Cardiac fibroblast (primary cell): ENCODE measurements at regions not wholly inside any gene's neighbourhood (a gene's known extent, or its start where the extent isn't known, plus 50 kb on each side); places are given as distances from the start of the nearest gene placed in this dataset.
A peak's percentile ranks its signal among the peaks of the same experiment; 100 is the strongest.

Experiments
- DNase-seq, 2 donors: peaks; one replicate each; pipeline versions ENCODE4 v3.0.0 to v3.0.0-alpha.2; 2010; ENCODE audit warnings: low read depth in 2 of 2
- H3K4me3 ChIP-seq, 2 donors: replicated peaks in 1 of 2; 1 replicate in 1 of 2; 2 replicates in 1 of 2; pipeline ENCODE4 v1.5.1; 2011; ENCODE audit warnings: low read depth in 2 of 2, low read length in 2 of 2, mild to moderate bottlenecking in 2 of 2, moderate library complexity in 1 of 2
- CTCF ChIP-seq: IDR thresholded peaks from one replicate; pipeline ENCODE4 v1.5.1; 2011; ENCODE audit warnings: low read depth, mild to moderate bottlenecking, low read length, inconsistent platforms

GRCh38 chr18:54734059-54734458, 94.2 kb upstream of the RAB27B start:
- peak; percentile 88 to 97 for DNase-seq

GRCh38 chr18:54736981-54737380, 91.3 kb upstream of the RAB27B start:
- DNase-seq: peak in 1 of 2 donors; percentile 53
- no peak overlapping the region for H3K4me3 ChIP-seq
- TF ChIP-seq CTCF: no peak

More at GRCh38 chr18:54734059-54734458, 94.2 kb upstream of the RAB27B start:
- no peak overlapping the region for H3K4me3 ChIP-seq
- TF ChIP-seq CTCF: no peak

GRCh38 chr18:54737986-54738385, 90.3 kb upstream of the RAB27B start:
- DNase-seq: peak; percentile 21 to 84
- no peak overlapping the region for H3K4me3 ChIP-seq
- no peak for TF ChIP-seq CTCF

- peak in 1 of 2 donors; percentile 51 for DNase-seq
- TF ChIP-seq CTCF: no peak
- no peak overlapping the region for H3K4me3 ChIP-seq
Observed at GRCh38 chr18:54739476-54739875, 88.8 kb upstream of the RAB27B start.

- peak; percentile 49 to 75 for DNase-seq
- no peak overlapping the region for H3K4me3 ChIP-seq
- TF ChIP-seq CTCF: no peak
Observed at GRCh38 chr18:54740136-54740846, 88.0 kb upstream of the RAB27B start.

GRCh38 chr18:54742120-54742519, 86.2 kb upstream of the RAB27B start:
- no peak overlapping the region for H3K4me3 ChIP-seq
- no peak for TF ChIP-seq CTCF
- peak; percentile 53 to 67 for DNase-seq
